ENCODE measurements at regions not wholly inside any gene's neighbourhood (a gene's known extent, or its start where the extent isn't known, plus 50 kb on each side); places are given as distances from the start of the nearest gene placed in this dataset. TPM values are rescaled to one million over a fixed set of nuclear protein-coding genes. Genes with fewer than 3 reads are reported as not detected.

GRCh38 chr4:81522711-81523110 lies 51.0 kb upstream of the RASGEF1B start:
- Histone ChIP-seq H3K27ac (ENCODE audit: low read depth, low read length) (no peak overlapping the region), H3K4me3 (ENCODE audit: low read length) (no peak overlapping the region), H3K9ac (ENCODE audit: low read length) (no peak overlapping the region), H3K27me3 (ENCODE audit: insufficient read depth, low read length, poor library complexity) (no peaks in the 10 kb centered on the region), H3K36me3 (ENCODE audit: control insufficient read depth, insufficient read depth, low read length) (no peaks in the 10 kb centered on the region), H2AK5ac (ENCODE audit: low read length) (no peak overlapping the region), H3K4me2 (ENCODE audit: low read length) (no peak overlapping the region), H2BK5ac (ENCODE audit: low read length) (no peak overlapping the region), H3K4ac (ENCODE audit: low read depth, low read length) (no peak overlapping the region), H4K8ac (ENCODE audit: low read depth, low read length) (no peak overlapping the region), H3K79me1 (ENCODE audit: low read length) (no peaks in the 10 kb centered on the region), H3K79me2 (ENCODE audit: control insufficient read depth, insufficient read depth, low read length) (no peaks in the 10 kb centered on the region), H4K5ac (ENCODE audit: low read length) (no peak overlapping the region), H3K23ac (ENCODE audit: low read length) (no peak overlapping the region), H3K56ac (ENCODE audit: low read length) (no peak overlapping the region), H3K18ac (ENCODE audit: low read length) (no peak overlapping the region), H2BK120ac (ENCODE audit: low read depth, low read length) (no peak overlapping the region), H2BK15ac (replicated peaks; ENCODE audit: low read depth) (no peak overlapping the region), H3K4me1 (ENCODE audit: control insufficient read depth, low read depth, low read length) (no peaks in the 10 kb centered on the region)
- DNase-seq: no peak
- WGBS (ENCODE audit: extremely low coverage, insufficient coverage, low lambda C conversion rate): no CpG with 5 or more reads among the region's 2 CpGs

DNA sequence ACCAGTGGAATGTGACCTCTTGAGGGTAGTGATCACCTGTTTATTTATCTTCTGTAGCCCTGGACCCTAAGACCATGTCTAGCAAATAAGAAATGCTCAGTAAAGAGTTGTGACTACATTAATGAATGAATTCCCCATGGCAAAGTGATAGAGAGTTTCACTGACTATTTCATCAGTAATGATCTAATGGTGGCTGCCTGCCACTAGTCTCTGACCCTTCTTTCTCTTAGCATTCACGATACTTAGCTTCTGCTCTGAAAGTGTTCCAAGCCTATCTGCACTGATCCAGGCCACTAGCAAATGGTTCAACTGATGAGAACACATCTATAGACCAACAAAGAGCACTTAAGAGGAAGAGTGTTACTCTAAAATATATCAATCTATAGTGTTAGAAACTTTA lies 50.0 kb upstream of the RASGEF1B start:
- H3K4me3 ChIP-seq (ENCODE audit: low read length): no peak overlapping the region
- DNase-seq: no peak
- no peaks in the 10 kb centered on the region for H3K79me1 ChIP-seq (ENCODE audit: low read length)
- H2AK5ac ChIP-seq (ENCODE audit: low read length): no peak overlapping the region
- H3K27ac ChIP-seq (ENCODE audit: low read depth, low read length): no peak overlapping the region
- no peak overlapping the region for H4K5ac ChIP-seq (ENCODE audit: low read length)
- WGBS (ENCODE audit: extremely low coverage, insufficient coverage, low lambda C conversion rate): no CpG with 5 or more reads among the region's 1 CpG
- no peak overlapping the region for H3K9ac ChIP-seq (ENCODE audit: low read length)
- H3K27me3 ChIP-seq (ENCODE audit: insufficient read depth, low read length, poor library complexity): no peaks in the 10 kb centered on the region
- no peak overlapping the region for H3K4me2 ChIP-seq (ENCODE audit: low read length)
- H2BK5ac ChIP-seq (ENCODE audit: low read length): no peak overlapping the region
- no peaks in the 10 kb centered on the region for H3K36me3 ChIP-seq (ENCODE audit: control insufficient read depth, insufficient read depth, low read length)
- H2BK120ac ChIP-seq (ENCODE audit: low read depth, low read length): no peak overlapping the region
- no peak overlapping the region for H2BK15ac ChIP-seq (replicated peaks; ENCODE audit: low read depth)
- H3K23ac ChIP-seq (ENCODE audit: low read length): no peak overlapping the region
- H3K56ac ChIP-seq (ENCODE audit: low read length): no peak overlapping the region
- no peak overlapping the region for H4K8ac ChIP-seq (ENCODE audit: low read depth, low read length)
- H3K4ac ChIP-seq (ENCODE audit: low read depth, low read length): no peak overlapping the region
- no peaks in the 10 kb centered on the region for H3K79me2 ChIP-seq (ENCODE audit: control insufficient read depth, insufficient read depth, low read length)
- H3K18ac ChIP-seq (ENCODE audit: low read length): no peak overlapping the region
- no peaks in the 10 kb centered on the region for H3K4me1 ChIP-seq (ENCODE audit: control insufficient read depth, low read depth, low read length)

Small RNA genes lying in the stretch of these regions (small RNA-seq; reads per million reads assigned to genes)
- gene RF00322 (ENCODE audit: insufficient read depth): not detected
- not detected for gene RNU6-499P (ENCODE audit: insufficient read depth)

Measured in mesendoderm (in vitro differentiated cells).